ENCODE measurements at regions not wholly inside any gene's neighbourhood (a gene's known extent, or its start where the extent isn't known, plus 50 kb on each side); places are given as distances from the start of the nearest gene placed in this dataset.

GRCh38 chr7:124379296-124379695 is 346.4 kb upstream of the TMEM229A start:
- intact Hi-C loops (cut with DNase I; ENCODE audit: low total_unique reads) = no loop called here
- no peak for TF ChIP-seq CTCF (IDR thresholded peaks at IDR 0.05)
- TF ChIP-seq POLR2A (IDR thresholded peaks at IDR 0.05) = no peak
- H3K4me3 ChIP-seq (ENCODE audit: low read depth, poor library complexity, severe bottlenecking) = no peak overlapping the region
- 87 to 100% methylated on average over 1 of the region's 1 CpG for WGBS, 2 donors
- no peak for DNase-seq (ENCODE audit: low spot score in 2 of 2)

DNA sequence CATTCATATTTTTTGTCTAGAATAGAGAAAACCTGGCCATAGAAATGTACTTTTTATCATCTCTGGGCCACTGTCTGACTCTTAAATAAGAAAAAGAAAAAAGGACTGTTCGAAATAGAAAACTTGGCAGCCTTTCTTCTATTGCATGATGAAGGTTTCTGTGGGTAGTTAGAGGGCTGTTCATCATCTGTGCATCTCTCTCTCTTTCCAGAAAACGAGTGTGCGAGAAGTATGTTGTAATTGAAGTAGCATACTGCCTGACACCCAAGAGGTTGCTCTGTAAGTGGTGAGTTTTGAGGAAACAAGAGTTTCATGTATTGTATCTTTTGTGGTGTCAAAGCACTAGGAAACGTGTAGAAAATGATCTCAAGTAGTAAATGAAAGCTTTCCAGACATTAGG is 343.2 kb upstream of the TMEM229A start:
- H3K4me3 ChIP-seq (ENCODE audit: low read depth, poor library complexity, severe bottlenecking) = no peak overlapping the region
- WGBS, 2 donors = 44 to 52% methylated on average over 4 of the region's 4 CpGs
- DNase-seq (ENCODE audit: low spot score in 2 of 2) = no peak
- intact Hi-C loops (cut with DNase I; ENCODE audit: low total_unique reads) = no loop called here
- no peak for TF ChIP-seq POLR2A (IDR thresholded peaks at IDR 0.05)
- TF ChIP-seq CTCF (IDR thresholded peaks at IDR 0.05) = no peak

DNA sequence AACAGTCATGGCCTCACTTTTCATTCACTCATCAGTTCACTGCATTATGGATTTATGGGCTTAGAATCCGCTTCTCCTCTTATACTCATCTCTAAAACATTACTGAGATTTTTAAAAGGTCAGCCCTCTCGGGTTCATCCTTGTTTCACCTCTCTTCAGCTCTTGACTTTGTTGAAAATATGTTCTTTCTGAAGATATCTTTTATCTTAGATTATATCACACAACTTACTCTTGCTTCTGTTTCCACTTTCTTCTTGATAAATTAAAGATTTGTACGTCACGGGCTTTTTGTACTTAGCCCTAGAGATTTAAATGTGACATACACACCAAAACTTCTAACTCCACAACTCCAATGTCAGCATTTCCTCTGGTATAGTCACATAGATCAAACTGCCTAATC is 342.5 kb upstream of the TMEM229A start:
- no peak overlapping the region for H3K4me3 ChIP-seq (ENCODE audit: low read depth, poor library complexity, severe bottlenecking)
- no peak for DNase-seq (ENCODE audit: low spot score in 2 of 2)
- WGBS, 2 donors = 70 to 78% methylated on average over 4 of the region's 4 CpGs
- no peak for TF ChIP-seq CTCF (IDR thresholded peaks at IDR 0.05)
- TF ChIP-seq POLR2A (IDR thresholded peaks at IDR 0.05) = no peak
- intact Hi-C loops (cut with DNase I; ENCODE audit: low total_unique reads) = no loop called here

- 86 to 92% methylated on average over 1 of the region's 1 CpG for WGBS, 2 donors
- no peak for DNase-seq (ENCODE audit: low spot score in 2 of 2)
- H3K4me3 ChIP-seq (ENCODE audit: low read depth, poor library complexity, severe bottlenecking) = no peak overlapping the region
- TF ChIP-seq POLR2A (IDR thresholded peaks at IDR 0.05) (no peak), CTCF (IDR thresholded peaks at IDR 0.05) (no peak)
- intact Hi-C loops (cut with DNase I; ENCODE audit: low total_unique reads) = no loop called here
These were observed 336.4 kb upstream of the TMEM229A start for GRCh38 chr7:124369310-124369709.

DNA sequence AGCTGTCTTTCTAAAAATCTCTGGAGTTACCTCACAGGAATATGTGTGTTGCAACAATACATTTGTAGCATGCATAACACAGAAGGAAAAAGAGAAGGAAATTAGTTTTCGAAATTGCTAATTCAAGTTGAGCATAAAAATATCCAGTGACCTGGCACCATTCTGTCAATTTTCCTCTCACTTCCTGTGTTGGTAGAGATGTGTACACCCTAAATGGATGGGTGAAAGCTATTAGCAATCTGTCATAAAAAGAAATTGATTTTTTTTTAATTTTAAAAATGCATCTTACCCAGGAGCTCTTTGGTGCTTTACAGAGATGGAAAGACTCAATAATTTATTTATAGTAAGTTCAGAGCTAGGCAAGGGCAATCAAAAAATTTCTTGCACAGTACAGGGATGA is 333.3 kb upstream of the TMEM229A start:
- no peak overlapping the region for H3K4me3 ChIP-seq (ENCODE audit: low read depth, poor library complexity, severe bottlenecking)
- no peak for DNase-seq (ENCODE audit: low spot score in 2 of 2)
- TF ChIP-seq CTCF (IDR thresholded peaks at IDR 0.05) = no peak
- TF ChIP-seq POLR2A (IDR thresholded peaks at IDR 0.05) = no peak
- 59 to 73% methylated on average over 1 of the region's 1 CpG for WGBS, 2 donors
- intact Hi-C loops (cut with DNase I; ENCODE audit: low total_unique reads) = no loop called here

GRCh38 chr7:124364283-124364682 is 331.4 kb upstream of the TMEM229A start:
- intact Hi-C loops (cut with DNase I; ENCODE audit: low total_unique reads) = no loop called here
- no peak for DNase-seq (ENCODE audit: low spot score in 2 of 2)
- H3K4me3 ChIP-seq (ENCODE audit: low read depth, poor library complexity, severe bottlenecking) = no peak overlapping the region
- no peak for TF ChIP-seq CTCF (IDR thresholded peaks at IDR 0.05)
- TF ChIP-seq POLR2A (IDR thresholded peaks at IDR 0.05) = no peak
- 71 to 79% methylated on average over 1 of the region's 1 CpG for WGBS, 2 donors

All from lower leg skin (tissue), 4 donors.